NCI-H2196 treated with DMSO at 0.1 percent for 48 hours (cell line): ENCODE measurements at regions not wholly inside any gene's neighbourhood (a gene's known extent, or its start where the extent isn't known, plus 50 kb on each side); places are given as distances from the start of the nearest gene placed in this dataset.
"Not testable (repeated sequence)": the region's sequence is repeated elsewhere in the genome, so short reads cannot be mapped to it uniquely, and the experiment has no call there.

Source experiments
- DNase-seq: peaks from one replicate; lab custom pipeline; 2025; ENCODE audit not compliant: unreplicated experiment; lab: John Stamatoyannopoulos, UW

GRCh38 chr5:174816858-174817257 lies 92.5 kb downstream of the MSX2 start:
- DNase-seq: no peak

- no peak for DNase-seq
Observed at GRCh38 chr5:174811438-174811837, 87.1 kb downstream of the MSX2 start.

- no peak for DNase-seq
Observed at GRCh38 chr5:174810796-174811195, 86.4 kb downstream of the MSX2 start.

- no peak for DNase-seq
Observed at GRCh38 chr5:174807471-174807870, 83.1 kb downstream of the MSX2 start.

- DNase-seq: no peak
Observed at GRCh38 chr5:174806729-174807128, 82.3 kb downstream of the MSX2 start.

GRCh38 chr5:174801798-174802197 lies 77.4 kb downstream of the MSX2 start:
- DNase-seq: no peak

GRCh38 chr5:174800435-174800834 lies 76.1 kb downstream of the MSX2 start:
- no peak for DNase-seq

GRCh38 chr5:174799121-174799520 lies 74.7 kb downstream of the MSX2 start:
- no peak for DNase-seq

GRCh38 chr5:174798551-174798951 lies 74.2 kb downstream of the MSX2 start:
- no peak for DNase-seq

- no peak for DNase-seq
Observed at GRCh38 chr5:174796711-174797192, 72.4 kb downstream of the MSX2 start.

- DNase-seq: no peak
Observed at GRCh38 chr5:174794931-174795672, 70.7 kb downstream of the MSX2 start.

GRCh38 chr5:174793684-174794328 lies 69.4 kb downstream of the MSX2 start:
- no peak for DNase-seq

GRCh38 chr5:174793076-174793475 lies 68.7 kb downstream of the MSX2 start:
- no peak for DNase-seq

- not testable (repeated sequence) for DNase-seq
Observed at GRCh38 chr5:174792265-174792664, 67.9 kb downstream of the MSX2 start.

GRCh38 chr5:174790906-174791305 lies 66.5 kb downstream of the MSX2 start:
- no peak for DNase-seq

- no peak for DNase-seq
Observed at GRCh38 chr5:174789596-174789995, 65.2 kb downstream of the MSX2 start.

- no peak for DNase-seq
Observed at GRCh38 chr5:174785120-174785680, 60.8 kb downstream of the MSX2 start.
